SKM-1 (cell line): ENCODE measurements at regions not wholly inside any gene's neighbourhood (a gene's known extent, or its start where the extent isn't known, plus 50 kb on each side); places are given as distances from the start of the nearest gene placed in this dataset.

ENCODE experiments used
- DNase-seq: peaks from one replicate; lab custom pipeline; 2025; ENCODE audit not compliant: unreplicated experiment; lab: John Stamatoyannopoulos, UW

- DNase-seq: no peak
Measured at GRCh38 chr17:68812876-68813584, 142.2 kb downstream of the ABCA8 start.

- no peak for DNase-seq
Measured at GRCh38 chr17:68809148-68809547, 146.0 kb downstream of the ABCA8 start.

GRCh38 chr17:68807998-68808772 is 147.0 kb downstream of the ABCA8 start:
- DNase-seq: no peak

- DNase-seq: no peak
Measured at GRCh38 chr17:68805609-68806008, 149.6 kb downstream of the ABCA8 start.

- no peak for DNase-seq
Measured at GRCh38 chr17:68804777-68805520, 150.2 kb downstream of the ABCA8 start.

GRCh38 chr17:68803164-68803929 is 151.8 kb downstream of the ABCA8 start:
- no peak for DNase-seq

GRCh38 chr17:68801335-68802247 is 153.6 kb downstream of the ABCA8 start:
- DNase-seq: no peak

GRCh38 chr17:68800751-68801150 is 154.4 kb downstream of the ABCA8 start:
- DNase-seq: no peak

GRCh38 chr17:68794636-68795434 is 160.4 kb downstream of the ABCA8 start:
- DNase-seq: no peak

- no peak for DNase-seq
Measured at GRCh38 chr17:68792873-68793272, 162.3 kb downstream of the ABCA8 start.

- no peak for DNase-seq
Measured at GRCh38 chr17:68792042-68792685, 163.0 kb downstream of the ABCA8 start.

- no peak for DNase-seq
Measured at GRCh38 chr17:68790931-68791330, 164.3 kb downstream of the ABCA8 start.

GRCh38 chr17:68790492-68790891 is 164.7 kb downstream of the ABCA8 start:
- no peak for DNase-seq

- DNase-seq: no peak
Measured at GRCh38 chr17:68789203-68789962, 165.8 kb downstream of the ABCA8 start.

GRCh38 chr17:68785565-68786486 is 169.4 kb downstream of the ABCA8 start:
- DNase-seq: no peak

GRCh38 chr17:68784431-68784830 is 170.8 kb downstream of the ABCA8 start:
- no peak for DNase-seq

GRCh38 chr17:68783861-68784260 is 171.3 kb downstream of the ABCA8 start:
- no peak for DNase-seq
